Myocyte (in vitro differentiated cells): ENCODE measurements at regions not wholly inside any gene's neighbourhood (a gene's known extent, or its start where the extent isn't known, plus 50 kb on each side); places are given as distances from the start of the nearest gene placed in this dataset.
"Not testable (repeated sequence)": the region's sequence is repeated elsewhere in the genome, so short reads cannot be mapped to it uniquely, and the experiment has no call there.

Source experiments
- DNase-seq: peaks from one replicate; pipeline ENCODE4 v3.0.0-alpha.2; 2012; ENCODE audit warnings: low read depth

GRCh38 chr1:68780919-68781318 lies 284.0 kb upstream of the DEPDC1 start:
- no peak for DNase-seq

- DNase-seq, result no peak
Observed at GRCh38 chr1:68782890-68783289, 286.0 kb upstream of the DEPDC1 start.

- DNase-seq, result no peak
Observed at GRCh38 chr1:68785328-68785727, 288.4 kb upstream of the DEPDC1 start.

- DNase-seq, result no peak
Observed at GRCh38 chr1:68788762-68789161, 291.9 kb upstream of the DEPDC1 start.

GRCh38 chr1:68791800-68792199 lies 294.9 kb upstream of the DEPDC1 start:
- no peak for DNase-seq

GRCh38 chr1:68795956-68796355 lies 299.1 kb upstream of the DEPDC1 start:
- DNase-seq, result no peak

GRCh38 chr1:68796888-68797287 lies 300.0 kb upstream of the DEPDC1 start:
- no peak for DNase-seq

GRCh38 chr1:68798071-68798470 lies 301.2 kb upstream of the DEPDC1 start:
- no peak for DNase-seq

- no peak for DNase-seq
Observed at GRCh38 chr1:68799096-68799495, 302.2 kb upstream of the DEPDC1 start.

GRCh38 chr1:68800182-68800581 lies 303.3 kb upstream of the DEPDC1 start:
- no peak for DNase-seq

- DNase-seq, result no peak
Observed at GRCh38 chr1:68801440-68801839, 304.6 kb upstream of the DEPDC1 start.

- no peak for DNase-seq
Observed at GRCh38 chr1:68805097-68805641, 308.3 kb upstream of the DEPDC1 start.

- no peak for DNase-seq
Observed at GRCh38 chr1:68808351-68808750, 311.5 kb upstream of the DEPDC1 start.

GRCh38 chr1:68811806-68812205 lies 314.9 kb upstream of the DEPDC1 start:
- no peak for DNase-seq

GRCh38 chr1:68812333-68812732 lies 315.5 kb upstream of the DEPDC1 start:
- DNase-seq, result no peak

- peak; percentile 26 for DNase-seq
Observed at GRCh38 chr1:68814067-68814466, 317.2 kb upstream of the DEPDC1 start.

- DNase-seq, result no peak
Observed at GRCh38 chr1:68815632-68816031, 318.8 kb upstream of the DEPDC1 start.

GRCh38 chr1:68817505-68818210 lies 320.8 kb upstream of the DEPDC1 start:
- DNase-seq, result not testable (repeated sequence)

- DNase-seq, result no peak
Observed at GRCh38 chr1:68819190-68819829, 322.4 kb upstream of the DEPDC1 start.

GRCh38 chr1:68820151-68820550 lies 323.3 kb upstream of the DEPDC1 start:
- DNase-seq, result no peak

- DNase-seq, result no peak
Observed at GRCh38 chr1:68826836-68827235, 330.0 kb upstream of the DEPDC1 start.

- no peak for DNase-seq
Observed at GRCh38 chr1:68827261-68827660, 330.4 kb upstream of the DEPDC1 start.

- DNase-seq, result no peak
Observed at GRCh38 chr1:68828013-68828412, 331.1 kb upstream of the DEPDC1 start.
